Mesenchymal stem cell (in vitro differentiated cells and primary cell): ENCODE measurements at regions not wholly inside any gene's neighbourhood (a gene's known extent, or its start where the extent isn't known, plus 50 kb on each side); places are given as distances from the start of the nearest gene placed in this dataset.

Experiments used
- DNase-seq: peaks from one replicate; pipeline ENCODE4 v3.0.0-alpha.2; 2013
- H2AFZ ChIP-seq: one replicate; pipeline ENCODE4 v1.6.1; 2013; ENCODE audit warnings: low read depth, mild to moderate bottlenecking, control low read depth, inconsistent platforms, low read length, moderate library complexity
- H2AK5ac ChIP-seq: 2 replicates; pipeline ENCODE4 v1.6.1; 2013; ENCODE audit warnings: low read length, moderate library complexity, mild to moderate bottlenecking, inconsistent platforms; ENCODE audit not compliant: severe bottlenecking
- H2BK120ac ChIP-seq: one replicate; pipeline ENCODE4 v1.6.1; 2013; ENCODE audit warnings: low read depth, mild to moderate bottlenecking, inconsistent platforms, low read length, moderate library complexity
- H2BK12ac ChIP-seq, 2 experiments: one replicate each; pipeline ENCODE4 v1.6.1; 2013; ENCODE audit warnings: inconsistent platforms in 2 of 2, low read length in 2 of 2, mild to moderate bottlenecking in 2 of 2, moderate library complexity in 2 of 2, control low read depth in 1 of 2
- H2BK15ac ChIP-seq: one replicate; pipeline ENCODE4 v1.6.1; 2013; ENCODE audit warnings: mild to moderate bottlenecking, low read depth, inconsistent platforms; ENCODE audit not compliant: poor library complexity, severe bottlenecking
- H2BK5ac ChIP-seq: 2 replicates; pipeline ENCODE4 v1.6.1; 2013; ENCODE audit warnings: low read depth, mild to moderate bottlenecking, low read length, control low read depth, inconsistent platforms; ENCODE audit not compliant: poor library complexity, severe bottlenecking
- H3K14ac ChIP-seq, 2 experiments: one replicate each; pipeline ENCODE4 v1.6.1; 2013; ENCODE audit warnings: inconsistent platforms in 2 of 2, low read length in 2 of 2, control low read depth in 1 of 2, mild to moderate bottlenecking in 1 of 2, moderate library complexity in 1 of 2
- H3K18ac ChIP-seq, 2 experiments: one replicate each; pipeline ENCODE4 v1.6.1; 2013; ENCODE audit warnings: inconsistent platforms in 2 of 2, low read length in 2 of 2, control low read depth in 1 of 2, low read depth in 1 of 2, mild to moderate bottlenecking in 1 of 2
- H3K23ac ChIP-seq, 2 experiments: one replicate each; pipeline ENCODE4 v1.6.1; 2013; ENCODE audit warnings: inconsistent platforms in 2 of 2, low read length in 2 of 2, mild to moderate bottlenecking in 2 of 2, moderate library complexity in 2 of 2, control low read depth in 1 of 2
- H3K27ac ChIP-seq: 2 replicates; pipeline ENCODE4 v1.5.1; 2013; ENCODE audit warnings: mild to moderate bottlenecking, moderate library complexity, low read length, control low read depth, inconsistent platforms; ENCODE audit not compliant: poor library complexity, severe bottlenecking
- H3K27me3 ChIP-seq, 2 experiments: 2 replicates each; pipeline versions ENCODE4 v1.6.1 to v1.7.0; 2013; ENCODE audit warnings: low read length in 2 of 2, mild to moderate bottlenecking in 2 of 2, moderate library complexity in 2 of 2, control low read depth in 1 of 2, inconsistent platforms in 1 of 2; ENCODE audit not compliant: control insufficient read depth in 1 of 2, insufficient read depth in 1 of 2
- H3K36me3 ChIP-seq, 2 experiments: 2 replicates each; pipeline versions ENCODE4 v1.6.1 to v1.7.0; 2013; ENCODE audit warnings: low read length in 2 of 2, control low read depth in 1 of 2, inconsistent platforms in 1 of 2, low read depth in 1 of 2, mild to moderate bottlenecking in 1 of 2; ENCODE audit not compliant: insufficient read depth in 2 of 2, control insufficient read depth in 1 of 2
- H3K4ac ChIP-seq, 2 experiments: one replicate each; pipeline ENCODE4 v1.6.1; 2013; ENCODE audit warnings: inconsistent platforms in 2 of 2, low read length in 2 of 2, mild to moderate bottlenecking in 2 of 2, moderate library complexity in 2 of 2, control low read depth in 1 of 2, low read depth in 1 of 2
- H3K4me1 ChIP-seq: 2 replicates; pipeline ENCODE4 v1.6.1; 2013; ENCODE audit warnings: low read depth, low read length, control low read depth; ENCODE audit not compliant: control insufficient read depth, insufficient read depth
- H3K4me2 ChIP-seq: 2 replicates; pipeline ENCODE4 v1.6.1; 2013; ENCODE audit warnings: low read length, mild to moderate bottlenecking, inconsistent platforms; ENCODE audit not compliant: poor library complexity, severe bottlenecking
- H3K4me3 ChIP-seq, 2 experiments: 2 replicates each; pipeline versions ENCODE4 v1.5.1 to v1.7.0; 2013; ENCODE audit warnings: low read length in 2 of 2, mild to moderate bottlenecking in 2 of 2, control low read depth in 1 of 2, low read depth in 1 of 2; ENCODE audit not compliant: insufficient read depth in 1 of 2
- H3K79me1 ChIP-seq: replicated peaks from 2 replicates; pipeline ENCODE4 v1.6.1; 2013; ENCODE audit warnings: mild to moderate bottlenecking, control low read depth, low read length, inconsistent platforms; ENCODE audit not compliant: poor library complexity, severe bottlenecking
- H3K9ac ChIP-seq: 2 replicates; pipeline ENCODE4 v1.7.0; 2013; ENCODE audit warnings: mild to moderate bottlenecking, low read length, moderate library complexity
- H3K9me3 ChIP-seq: 2 replicates; pipeline ENCODE4 v1.7.0; 2013; ENCODE audit warnings: mild to moderate bottlenecking, low read length; ENCODE audit not compliant: control insufficient read depth
- H4K8ac ChIP-seq: one replicate; pipeline ENCODE4 v1.6.1; 2013; ENCODE audit warnings: inconsistent platforms, mild to moderate bottlenecking, low read length, moderate library complexity
- H4K91ac ChIP-seq: one replicate; pipeline ENCODE4 v1.6.1; 2013; ENCODE audit warnings: mild to moderate bottlenecking, low read length, inconsistent platforms
- WGBS: methylation state at CpG from one replicate; pipeline ENCODE4 v1.1.7; 2013; ENCODE audit warnings: mixed read lengths; 5-methylcytosine and 5-hydroxymethylcytosine counted together

DNA sequence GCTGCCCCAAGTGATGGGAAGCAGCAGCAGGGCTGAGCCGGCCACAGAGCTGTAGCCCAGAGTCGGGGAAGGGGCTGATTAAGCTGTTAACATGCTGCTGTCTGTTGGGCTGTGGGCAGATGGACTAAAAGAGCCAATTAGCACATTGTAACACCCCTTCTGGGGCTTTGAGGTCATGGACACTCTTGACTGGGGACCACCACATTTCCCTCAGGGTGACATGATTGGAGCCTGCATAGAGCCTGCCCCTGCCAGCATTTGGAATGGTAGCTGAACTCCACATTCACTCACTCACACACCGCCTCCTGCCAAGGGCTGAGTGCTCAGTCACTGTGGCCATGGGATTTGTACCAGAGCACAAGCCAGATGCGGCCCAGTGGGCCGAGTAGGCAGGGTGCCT, 646.9 kb downstream of the FAT4 start:
- Histone ChIP-seq H2BK120ac (no peak overlapping the region), H3K36me3 (no peaks in the 10 kb centered on the region), H2BK5ac (no peak overlapping the region), H3K9ac (no peak overlapping the region), H2AFZ (no peak overlapping the region), H2BK12ac (no peak overlapping the region), H3K79me1 (no peaks in the 10 kb centered on the region), H4K8ac (no peak overlapping the region), H3K4me2 (no peak overlapping the region), H3K18ac (no peak overlapping the region), H3K27ac (no peak overlapping the region), H4K91ac (no peak overlapping the region), H3K23ac (no peak overlapping the region), H3K27me3 (no peaks in the 10 kb centered on the region), H3K4me3 (no peak overlapping the region), H3K9me3 (no peaks in the 10 kb centered on the region), H2BK15ac (no peak overlapping the region), H3K4me1 (no peaks in the 10 kb centered on the region), H2AK5ac (no peak overlapping the region), H3K14ac (no peak overlapping the region), H3K4ac (no peak overlapping the region)
- whole genome bisulfite sequencing: 76% methylated on average over 5 of the region's 5 CpGs
- DNase-seq: no peak

DNA sequence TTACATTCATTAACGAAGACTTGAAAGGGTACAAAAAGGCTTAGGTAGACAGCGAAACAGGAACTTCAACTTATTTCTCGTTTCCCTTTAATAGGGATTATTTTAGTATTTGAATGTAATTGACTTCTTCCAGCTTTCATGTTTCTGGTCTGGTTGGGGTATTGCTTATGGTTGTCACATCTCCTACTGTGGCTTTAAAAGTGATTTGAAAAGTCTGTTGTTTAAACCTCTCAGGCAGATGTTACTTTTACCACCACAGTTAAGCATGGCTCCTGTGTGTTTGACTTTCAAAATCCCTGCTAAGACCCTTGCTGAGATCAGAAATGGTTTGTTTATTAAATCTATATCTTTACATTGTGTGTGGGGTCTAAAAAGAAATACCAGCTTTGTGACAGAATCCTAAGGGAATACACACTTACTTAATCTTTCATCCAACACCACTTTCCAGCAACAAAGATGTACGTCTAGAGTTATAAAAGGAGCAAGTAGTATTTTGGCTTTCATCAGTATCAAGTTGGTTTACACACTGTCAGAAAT, 661.2 kb downstream of the FAT4 start:
- no peaks in the 10 kb centered on the region for H3K36me3 ChIP-seq
- no peak overlapping the region for H2BK120ac ChIP-seq
- no peak overlapping the region for H4K91ac ChIP-seq
- H3K9ac ChIP-seq: no peak overlapping the region
- no peaks in the 10 kb centered on the region for H3K4me1 ChIP-seq
- H2BK5ac ChIP-seq: no peak overlapping the region
- H3K27me3 ChIP-seq: no peaks in the 10 kb centered on the region
- H3K27ac ChIP-seq: no peak overlapping the region
- no peak overlapping the region for H2BK15ac ChIP-seq
- no peak overlapping the region for H3K18ac ChIP-seq
- H2AK5ac ChIP-seq: no peak overlapping the region
- no peak overlapping the region for H3K23ac ChIP-seq
- no peak overlapping the region for H3K4me3 ChIP-seq
- DNase-seq: no peak
- H4K8ac ChIP-seq: no peak overlapping the region
- H3K9me3 ChIP-seq: no peaks in the 10 kb centered on the region
- 90% methylated on average over 3 of the region's 4 CpGs for WGBS
- no peak overlapping the region for H3K4ac ChIP-seq
- H3K79me1 ChIP-seq: no peaks in the 10 kb centered on the region
- no peak overlapping the region for H2AFZ ChIP-seq
- no peak overlapping the region for H3K14ac ChIP-seq
- H2BK12ac ChIP-seq: no peak overlapping the region
- no peak overlapping the region for H3K4me2 ChIP-seq

GRCh38 chr4:125979950-125980349, 665.2 kb downstream of the FAT4 start:
- H3K4ac ChIP-seq: no peak overlapping the region
- DNase-seq: no peak
- H2BK15ac ChIP-seq: no peak overlapping the region
- H2AK5ac ChIP-seq: no peak overlapping the region
- H2BK12ac ChIP-seq: no peak overlapping the region
- no peak overlapping the region for H3K4me3 ChIP-seq
- no peak overlapping the region for H2AFZ ChIP-seq
- H3K4me2 ChIP-seq: no peak overlapping the region
- H3K23ac ChIP-seq: no peak overlapping the region
- no peak overlapping the region for H3K14ac ChIP-seq
- H2BK5ac ChIP-seq: no peak overlapping the region
- H3K79me1 ChIP-seq: no peaks in the 10 kb centered on the region
- H3K27ac ChIP-seq: no peak overlapping the region
- no peak overlapping the region for H2BK120ac ChIP-seq
- 90% methylated on average over 5 of the region's 6 CpGs for WGBS
- no peaks in the 10 kb centered on the region for H3K9me3 ChIP-seq
- H3K36me3 ChIP-seq: no peaks in the 10 kb centered on the region
- H4K8ac ChIP-seq: no peak overlapping the region
- no peaks in the 10 kb centered on the region for H3K4me1 ChIP-seq
- H3K9ac ChIP-seq: no peak overlapping the region
- no peaks in the 10 kb centered on the region for H3K27me3 ChIP-seq
- no peak overlapping the region for H4K91ac ChIP-seq
- H3K18ac ChIP-seq: no peak overlapping the region

DNA sequence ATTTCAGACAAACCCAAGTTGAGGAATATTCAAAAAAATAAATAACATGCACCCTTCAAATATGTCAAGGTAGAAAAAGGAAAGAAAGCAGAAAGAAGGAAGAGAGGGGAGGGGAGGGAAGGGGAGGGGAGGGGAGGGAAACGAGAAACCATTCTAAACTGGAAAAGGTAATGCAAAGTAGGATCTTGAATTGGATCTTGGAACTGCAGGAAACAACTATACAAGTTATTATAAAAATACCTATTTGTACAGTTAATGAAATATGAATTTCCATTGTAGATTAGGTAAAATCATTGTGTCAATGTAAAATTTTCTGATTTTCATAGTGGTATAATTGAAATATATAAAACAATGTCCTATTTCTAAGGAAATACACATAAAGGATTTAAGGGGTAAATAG, 668.4 kb downstream of the FAT4 start:
- no peaks in the 10 kb centered on the region for H3K9me3 ChIP-seq
- H3K18ac ChIP-seq: no peak overlapping the region
- no peak for DNase-seq
- no peaks in the 10 kb centered on the region for H3K36me3 ChIP-seq
- no peak overlapping the region for H2BK120ac ChIP-seq
- H3K4me2 ChIP-seq: no peak overlapping the region
- H2AFZ ChIP-seq: no peak overlapping the region
- H2BK15ac ChIP-seq: no peak overlapping the region
- no peak overlapping the region for H2AK5ac ChIP-seq
- H3K27me3 ChIP-seq: no peaks in the 10 kb centered on the region
- no peak overlapping the region for H3K9ac ChIP-seq
- no peak overlapping the region for H2BK12ac ChIP-seq
- H3K4me1 ChIP-seq: no peaks in the 10 kb centered on the region
- no peak overlapping the region for H3K23ac ChIP-seq
- no peak overlapping the region for H3K4ac ChIP-seq
- WGBS: 60% methylated on average over 1 of the region's 1 CpG
- no peak overlapping the region for H3K4me3 ChIP-seq
- H2BK5ac ChIP-seq: no peak overlapping the region
- H4K8ac ChIP-seq: no peak overlapping the region
- H3K14ac ChIP-seq: no peak overlapping the region
- H3K79me1 ChIP-seq: no peaks in the 10 kb centered on the region
- no peak overlapping the region for H3K27ac ChIP-seq
- no peak overlapping the region for H4K91ac ChIP-seq
